AG04449 (cell line): ENCODE measurements at regions not wholly inside any gene's neighbourhood (a gene's known extent, or its start where the extent isn't known, plus 50 kb on each side); places are given as distances from the start of the nearest gene placed in this dataset.
"Not testable (repeated sequence)": the region's sequence is repeated elsewhere in the genome, so short reads cannot be mapped to it uniquely, and the experiment has no call there.

Experiments
- CTCF ChIA-PET: fragments of 350-600 bp; formaldehyde crosslinking; extraction: SDS; loops from one replicate; lab custom pipeline; 2021; ENCODE audit warnings: antibody characterized with exemption; lab: Yijun Ruan, JAX
- POLR2A ChIA-PET: fragments of 400-600, 350-600 bp; formaldehyde crosslinking; extraction: SDS; loops from one replicate; lab custom pipeline; 2020; ENCODE audit warnings: antibody characterized with exemption, inconsistent platforms; lab: Yijun Ruan, JAX
- DNase-seq: peaks from one replicate; pipeline ENCODE4 v3.0.0-alpha.2; 2010; ENCODE audit warnings: low read depth, low spot score
- H3K4me3 ChIP-seq: 2 replicates; pipeline ENCODE4 v1.5.1; 2011; ENCODE audit warnings: low read depth, mild to moderate bottlenecking, control low read depth, low read length
- CTCF ChIP-seq: IDR thresholded peaks from one replicate; pipeline ENCODE4 v1.5.1; 2011; ENCODE audit warnings: mild to moderate bottlenecking, moderate library complexity, low read length, control low read depth, inconsistent platforms; ENCODE audit not compliant: insufficient read depth; ENCODE audit errors: missing control alignments

- DNase-seq, result no peak
- CTCF ChIA-PET, result no interaction called here
- H3K4me3 ChIP-seq, result no peak overlapping the region
- no peak for TF ChIP-seq CTCF
- POLR2A ChIA-PET, result interaction anchor here (1.0 to 3.0 kb wide), 2 partner anchors 48 to 373 kb away, joined by 4 to 19 read pairs; partner anchors contain the start of gene PHLDA1
Measured at GRCh38 chr12:75658286-75658685, 146.9 kb upstream of the KRR1 start.

GRCh38 chr12:75657831-75658230 lies 146.4 kb upstream of the KRR1 start:
- TF ChIP-seq CTCF, result no peak
- DNase-seq, result no peak
- ChIA-PET CTCF (interaction anchor here (1.5 kb wide), 1 partner anchor 10 kb away, joined by 3 read pairs; no protein-coding TSS in a partner anchor), POLR2A (interaction anchor here (3.0 kb wide), 1 partner anchor 374 kb away, joined by 19 read pairs; the partner anchor contains the start of gene PHLDA1)
- no peak overlapping the region for H3K4me3 ChIP-seq

- POLR2A ChIA-PET, result interaction anchor here (1.3 to 3.0 kb wide), 3 partner anchors 8 to 374 kb away, joined by 4 to 19 read pairs (median 6); partner anchors contain the start of gene PHLDA1
Measured at GRCh38 chr12:75657354-75657753, 145.9 kb upstream of the KRR1 start.

GRCh38 chr12:75656648-75657047 lies 145.2 kb upstream of the KRR1 start:
- CTCF ChIA-PET, result interaction anchor here (1.5 kb wide), 1 partner anchor 11 kb away, joined by 3 read pairs; no protein-coding TSS in a partner anchor
- POLR2A ChIA-PET, result interaction anchor here (0.6 to 3.0 kb wide), 4 partner anchors 9 to 375 kb away, joined by 3 to 19 read pairs (median 5); partner anchors contain the start of gene PHLDA1
- DNase-seq, result peak; percentile 88
- no peak for TF ChIP-seq CTCF
- no peak overlapping the region for H3K4me3 ChIP-seq

More at GRCh38 chr12:75657354-75657753, 145.9 kb upstream of the KRR1 start:
- CTCF ChIA-PET, result interaction anchor here (1.5 kb wide), 1 partner anchor 10 kb away, joined by 3 read pairs; no protein-coding TSS in a partner anchor
- not testable (repeated sequence) for DNase-seq, H3K4me3 ChIP-seq

- H3K4me3 ChIP-seq, result no peak overlapping the region
- DNase-seq, result no peak
- no peak for TF ChIP-seq CTCF
- POLR2A ChIA-PET, result interaction anchor here (0.6 to 3.0 kb wide), 4 partner anchors 9 to 375 kb away, joined by 3 to 19 read pairs (median 5); partner anchors contain the start of gene PHLDA1
- CTCF ChIA-PET, result interaction anchor here (1.5 kb wide), 1 partner anchor 11 kb away, joined by 3 read pairs; no protein-coding TSS in a partner anchor
Measured at GRCh38 chr12:75656210-75656609, 144.8 kb upstream of the KRR1 start.

- CTCF ChIA-PET, result no interaction called here
- POLR2A ChIA-PET, result no interaction called here
- H3K4me3 ChIP-seq, result no peak overlapping the region
- no peak for DNase-seq
- no peak for TF ChIP-seq CTCF
Measured at GRCh38 chr12:75655315-75655806, 144.0 kb upstream of the KRR1 start.
